C4-2B (cell line): ENCODE measurements at regions not wholly inside any gene's neighbourhood (a gene's known extent, or its start where the extent isn't known, plus 50 kb on each side); places are given as distances from the start of the nearest gene placed in this dataset.

Experiments
- H3K27ac ChIP-seq: fragments of 450-650 bp; 2 replicates; pipeline ENCODE4 v1.5.1; 2017
- CTCF ChIP-seq: fragments of 450-650 bp; conservative IDR thresholded peaks from 2 replicates; pipeline ENCODE4 v1.5.1; 2017; ENCODE audit warnings: mild to moderate bottlenecking
- ZFX ChIP-seq: fragments of 450-650 bp; IDR thresholded peaks from 2 replicates; pipeline ENCODE4 v1.6.1; 2017

GRCh38 chr1:188402986-188403385, 1574.2 kb downstream of the PLA2G4A start:
- H3K27ac ChIP-seq, result no peak overlapping the region
- TF ChIP-seq CTCF, result no peak
- TF ChIP-seq ZFX, result no peak

DNA sequence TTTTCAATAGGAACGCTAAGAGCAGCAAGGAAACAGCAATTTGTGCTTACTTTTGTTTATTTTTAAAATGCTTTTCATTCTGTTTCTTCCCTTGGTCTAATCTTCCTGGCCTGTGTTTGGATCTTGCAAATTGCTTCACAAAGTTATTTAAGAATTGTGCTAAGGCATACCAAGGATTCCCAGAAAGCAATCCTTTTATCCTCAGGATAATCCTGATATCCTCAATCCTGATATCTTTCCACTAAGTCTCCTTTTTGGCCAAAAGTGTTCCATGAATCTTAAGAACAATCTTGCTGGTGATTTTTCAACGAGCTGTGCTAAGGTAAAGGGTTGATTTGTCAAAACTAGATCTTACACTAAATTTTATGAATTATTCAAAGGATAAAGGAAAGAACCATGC, 1577.9 kb downstream of the PLA2G4A start:
- TF ChIP-seq ZFX (no peak), CTCF (no peak)
- H3K27ac ChIP-seq, result no peak overlapping the region

- TF ChIP-seq CTCF, result no peak
Measured at GRCh38 chr1:188420177-188420576, 1591.4 kb downstream of the PLA2G4A start.

GRCh38 chr1:188423073-188423472, 1594.3 kb downstream of the PLA2G4A start:
- TF ChIP-seq ZFX (no peak), CTCF (no peak)
- H3K27ac ChIP-seq, result no peak overlapping the region

More at GRCh38 chr1:188420177-188420576, 1591.4 kb downstream of the PLA2G4A start:
- no peak overlapping the region for H3K27ac ChIP-seq

- TF ChIP-seq ZFX, result no peak
- no peak for TF ChIP-seq CTCF
- no peak overlapping the region for H3K27ac ChIP-seq
Measured at GRCh38 chr1:188424176-188424575, 1595.4 kb downstream of the PLA2G4A start.

- TF ChIP-seq CTCF, result no peak
- TF ChIP-seq ZFX, result no peak
- no peak overlapping the region for H3K27ac ChIP-seq
Measured at GRCh38 chr1:188425687-188426086, 1596.9 kb downstream of the PLA2G4A start.

GRCh38 chr1:188426561-188426960, 1597.8 kb downstream of the PLA2G4A start:
- H3K27ac ChIP-seq, result no peak overlapping the region
- TF ChIP-seq ZFX, result no peak
- TF ChIP-seq CTCF, result no peak
